MM.1S (cell line): ENCODE measurements at regions not wholly inside any gene's neighbourhood (a gene's known extent, or its start where the extent isn't known, plus 50 kb on each side); places are given as distances from the start of the nearest gene placed in this dataset.

ENCODE experiments used
- DNase-seq: peaks from one replicate; pipeline ENCODE4 v3.0.0-alpha.2; 2015
- H2AFZ ChIP-seq: fragments of 300-600 bp; sonication (generic); 2 replicates; pipeline ENCODE4 v1.6.0; 2016; ENCODE audit warnings: antibody characterized with exemption, low read length
- H3F3A ChIP-seq: fragments of 300-600 bp; sonication (generic); 2 replicates; pipeline ENCODE4 v1.6.1; 2016; ENCODE audit warnings: mild to moderate bottlenecking, antibody characterized with exemption, low read length, moderate library complexity, mixed read lengths; ENCODE audit not compliant: insufficient read depth
- H3K27ac ChIP-seq: fragments of 300-600 bp; sonication (generic); 2 replicates; pipeline ENCODE4 v1.5.1; 2016; ENCODE audit warnings: mild to moderate bottlenecking, low read length
- H3K27me3 ChIP-seq: fragments of 300-600 bp; sonication (generic); replicated peaks from 2 replicates; pipeline ENCODE4 v1.6.0; 2016; ENCODE audit warnings: low read length; ENCODE audit not compliant: insufficient read depth
- H3K36me3 ChIP-seq: fragments of 300-600 bp; sonication (generic); replicated peaks from 2 replicates; pipeline ENCODE4 v1.6.1; 2016; ENCODE audit warnings: mild to moderate bottlenecking, low read length, mixed read lengths; ENCODE audit not compliant: insufficient read depth
- H3K4me1 ChIP-seq: fragments of 300-600 bp; sonication (generic); 2 replicates; pipeline ENCODE4 v1.6.1; 2016; ENCODE audit warnings: low read length, mixed read lengths
- H3K4me2 ChIP-seq: fragments of 300-600 bp; sonication (generic); 2 replicates; pipeline ENCODE4 v1.6.0; 2016; ENCODE audit warnings: low read depth, low read length
- H3K4me3 ChIP-seq: fragments of 300-600 bp; sonication (generic); 2 replicates; pipeline ENCODE4 v1.5.1; 2016; ENCODE audit warnings: low read length, mixed read lengths
- H3K79me2 ChIP-seq: fragments of 300-600 bp; sonication (generic); 2 replicates; pipeline ENCODE4 v1.6.1; 2016; ENCODE audit warnings: mixed run types, low read length, mixed read lengths
- H3K9ac ChIP-seq: fragments of 300-600 bp; sonication (generic); 2 replicates; pipeline ENCODE4 v1.6.1; 2016; ENCODE audit warnings: low read length, mixed read lengths
- H3K9me2 ChIP-seq: fragments of 300-600 bp; sonication (generic); replicated peaks from 2 replicates; pipeline ENCODE4 v1.6.1; 2016; ENCODE audit warnings: mild to moderate bottlenecking, low read length, mixed read lengths; ENCODE audit not compliant: insufficient read depth
- H3K9me3 ChIP-seq: fragments of 300-600 bp; sonication (generic); replicated peaks from 2 replicates; pipeline ENCODE4 v1.6.1; 2016; ENCODE audit warnings: mild to moderate bottlenecking, low read length, mixed read lengths; ENCODE audit not compliant: insufficient read depth
- H4K20me1 ChIP-seq: fragments of 300-600 bp; sonication (generic); 2 replicates; pipeline ENCODE4 v1.6.1; 2016; ENCODE audit warnings: mild to moderate bottlenecking, low read length, moderate library complexity, mixed read lengths; ENCODE audit not compliant: insufficient read depth
- CTCF ChIP-seq: fragments of 300-600 bp; sonication (generic); IDR thresholded peaks from 2 replicates; pipeline ENCODE4 v1.5.1; 2016; ENCODE audit warnings: antibody characterized with exemption, low read length, mixed read lengths
- EZH2 ChIP-seq: fragments of 300-600 bp; sonication (generic); optimal IDR thresholded peaks from 2 replicates; pipeline ENCODE3; 2017; ENCODE audit warnings: low read depth, mild to moderate bottlenecking, antibody characterized with exemption, low read length, mixed read lengths
- EZH2phosphoT487 ChIP-seq: fragments of 300-600 bp; sonication (generic); IDR thresholded peaks from 2 replicates; pipeline ENCODE4 v1.6.1; 2018; ENCODE audit warnings: antibody characterized with exemption, low read length

- Histone ChIP-seq H3K9me3 (no peaks in the 10 kb centered on the region), H3K4me3 (no peak overlapping the region), H3K27me3 (no peaks in the 10 kb centered on the region), H3F3A (no peaks in the 10 kb centered on the region), H3K9ac (no peak overlapping the region), H3K27ac (no peak overlapping the region), H4K20me1 (no peaks in the 10 kb centered on the region), H3K9me2 (no peaks in the 10 kb centered on the region), H3K4me1 (no peaks in the 10 kb centered on the region), H2AFZ (no peak overlapping the region), H3K79me2 (no peaks in the 10 kb centered on the region), H3K4me2 (no peak overlapping the region), H3K36me3 (no peaks in the 10 kb centered on the region)
- TF ChIP-seq CTCF (no peak), EZH2phosphoT487 (no peak), EZH2 (no peak)
- DNase-seq, result no peak
Measured at GRCh38 chrX:6382284-6382683, 152.6 kb downstream of the VCX3A start.

GRCh38 chrX:6377103-6377764, 148.6 kb upstream of the NLGN4X start:
- no peak overlapping the region for H3K4me2 ChIP-seq
- TF ChIP-seq CTCF (no peak), EZH2 (no peak), EZH2phosphoT487 (no peak)
- H2AFZ ChIP-seq, result no peak overlapping the region
- no peak overlapping the region for H3K4me3 ChIP-seq
- no peaks in the 10 kb centered on the region for H3F3A ChIP-seq
- H4K20me1 ChIP-seq, result no peaks in the 10 kb centered on the region
- H3K4me1 ChIP-seq, result no peaks in the 10 kb centered on the region
- no peaks in the 10 kb centered on the region for H3K36me3 ChIP-seq
- no peaks in the 10 kb centered on the region for H3K9me2 ChIP-seq
- no peaks in the 10 kb centered on the region for H3K27me3 ChIP-seq
- H3K9me3 ChIP-seq, result no peaks in the 10 kb centered on the region
- no peak for DNase-seq
- H3K9ac ChIP-seq, result no peak overlapping the region
- H3K79me2 ChIP-seq, result no peaks in the 10 kb centered on the region
- H3K27ac ChIP-seq, result no peak overlapping the region

DNA sequence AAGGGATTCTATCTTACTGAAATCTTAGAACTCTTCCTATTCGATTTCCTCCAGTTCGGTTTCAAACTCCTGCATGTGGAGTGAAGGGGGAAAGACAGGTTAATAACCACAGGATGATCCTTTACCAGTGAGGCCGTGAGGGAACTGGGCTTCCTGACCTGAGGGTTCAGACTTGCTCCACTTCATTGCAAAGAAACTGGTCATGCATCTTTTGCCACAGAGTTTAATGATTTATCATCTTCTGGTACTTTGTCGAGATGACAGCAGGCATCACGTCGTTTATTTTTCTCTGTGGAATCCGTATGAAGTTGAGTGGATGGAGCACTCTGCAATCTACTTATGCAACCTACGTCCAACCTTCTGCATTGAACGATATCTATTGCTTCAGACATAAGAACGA, 145.9 kb upstream of the NLGN4X start:
- DNase-seq, result no peak
- no peaks in the 10 kb centered on the region for H3K27me3 ChIP-seq
- H3K9me3 ChIP-seq, result no peaks in the 10 kb centered on the region
- no peak overlapping the region for H3K4me2 ChIP-seq
- TF ChIP-seq EZH2phosphoT487, result no peak
- no peak for TF ChIP-seq EZH2
- TF ChIP-seq CTCF, result no peak
- no peaks in the 10 kb centered on the region for H3K4me1 ChIP-seq
- H3K9me2 ChIP-seq, result no peaks in the 10 kb centered on the region
- no peak overlapping the region for H3K4me3 ChIP-seq
- H3K27ac ChIP-seq, result no peak overlapping the region
- H3K36me3 ChIP-seq, result no peaks in the 10 kb centered on the region
- H3K79me2 ChIP-seq, result no peaks in the 10 kb centered on the region
- H3F3A ChIP-seq, result no peaks in the 10 kb centered on the region
- no peak overlapping the region for H3K9ac ChIP-seq
- no peaks in the 10 kb centered on the region for H4K20me1 ChIP-seq
- no peak overlapping the region for H2AFZ ChIP-seq
